HepG2 (cell line): ENCODE measurements at regions not wholly inside any gene's neighbourhood (a gene's known extent, or its start where the extent isn't known, plus 50 kb on each side); places are given as distances from the start of the nearest gene placed in this dataset.

Source experiments
- ATAC-seq: fragments of 200-7000 bp; cut with Tn5 transposase; 3 replicates; pipeline ENCODE4 v1.9.1; 2020; ENCODE audit warnings: mild to moderate bottlenecking, moderate library complexity
- BruUV-seq: library from RNA; stranded (reverse); fragments of 400-500 nt; replicated peaks from 2 replicates; lab custom pipeline; 2021; lab: Mats Ljungman, UMichigan
- CTCF ChIA-PET: fragments of 300-600 bp; formaldehyde crosslinking; extraction: SDS; loops from one replicate; lab custom pipeline; 2021; ENCODE audit warnings: low total read pairs, inconsistent platforms, low intra/inter-chr PET ratio; lab: Yijun Ruan, JAX
- POLR2A ChIA-PET: fragments of 350-600 bp; sonication (Branson Sonifier 250); formaldehyde crosslinking; loops from one replicate; lab custom pipeline; 2020; ENCODE audit warnings: antibody characterized with exemption, inconsistent platforms; lab: Yijun Ruan, JAX
- DNase-seq: peaks from one replicate; pipeline ENCODE4 v3.0.0-alpha.2; 2015; ENCODE audit warnings: low spot score
- FAIRE-seq: peaks from 3 replicates; lab custom pipeline; 2011; peaks lifted over from hg19 to GRCh38; lab: Jason Lieb, UNC
- H2AFZ ChIP-seq: one replicate; pipeline ENCODE4 v1.6.1; 2011; ENCODE audit warnings: low read length, inconsistent platforms
- H3K27ac ChIP-seq: fragments of 300-600 bp; 3 replicates; pipeline ENCODE4 v1.8.0; 2011; ENCODE audit warnings: mixed run types, mild to moderate bottlenecking, mixed read lengths, low read length, inconsistent platforms; ENCODE audit not compliant: insufficient read depth; ENCODE audit errors: extremely low read length
- H3K27me3 ChIP-seq, 2 experiments: fragments of 200-600 bp in 1 of 2; 2 replicates in 1 of 2; 3 replicates in 1 of 2; pipeline versions ENCODE4 v1.6.0 to v1.8.0; 2011; ENCODE audit warnings: low read length in 2 of 2, mild to moderate bottlenecking in 2 of 2, moderate library complexity in 2 of 2, inconsistent platforms in 1 of 2; ENCODE audit not compliant: insufficient read depth in 2 of 2, control insufficient read depth in 1 of 2
- H3K36me3 ChIP-seq, 2 experiments: fragments of 200-600 bp in 1 of 2; replicated peaks in 1 of 2; 2 replicates in 1 of 2; 3 replicates in 1 of 2; pipeline versions ENCODE4 v1.5.1 to v1.8.0; 2011; ENCODE audit warnings: low read length in 2 of 2, inconsistent platforms in 1 of 2; ENCODE audit not compliant: insufficient read depth in 2 of 2, control insufficient read depth in 1 of 2
- H3K4me1 ChIP-seq: 2 replicates; pipeline ENCODE4 v1.5.1; 2012; ENCODE audit warnings: low read length, inconsistent platforms; ENCODE audit not compliant: insufficient read depth
- H3K4me2 ChIP-seq: 2 replicates; pipeline ENCODE4 v1.6.0; 2011; ENCODE audit warnings: low read depth, low read length, inconsistent platforms
- H3K4me3 ChIP-seq, 3 experiments: fragments of 200-600 bp in 1 of 3; sonication (generic), shearing (Covaris generic) in 1 of 3; replicated peaks in 1 of 3; 2 replicates each; pipeline ENCODE4 v1.5.1; 2011 to 2016; ENCODE audit warnings: low read length in 3 of 3, inconsistent platforms in 2 of 3, low read depth in 2 of 3, mild to moderate bottlenecking in 2 of 3, control low read depth in 1 of 3, mixed read lengths in 1 of 3; ENCODE audit not compliant: insufficient read depth in 1 of 3
- H3K79me2 ChIP-seq: one replicate; pipeline ENCODE4 v1.6.1; 2011; ENCODE audit warnings: low read length, inconsistent platforms; ENCODE audit not compliant: insufficient read depth
- H3K9ac ChIP-seq: 2 replicates; pipeline ENCODE4 v1.6.0; 2011; ENCODE audit warnings: mild to moderate bottlenecking, low read depth, low read length, inconsistent platforms; ENCODE audit not compliant: insufficient read depth
- H3K9me3 ChIP-seq: 2 replicates; pipeline ENCODE4 v1.5.1; 2012; ENCODE audit warnings: mild to moderate bottlenecking, low read length
- H4K20me1 ChIP-seq: 2 replicates; pipeline ENCODE4 v1.6.0; 2011; ENCODE audit warnings: inconsistent platforms, mild to moderate bottlenecking, low read length, moderate library complexity; ENCODE audit not compliant: insufficient read depth
- BCL6 ChIP-seq: IDR thresholded peaks from 2 replicates; pipeline ENCODE4 v1.6.1; 2016; ENCODE audit warnings: missing genetic modification reagents, missing compliant biosample characterization
- ONECUT2 ChIP-seq: sonication (generic); formaldehyde crosslinking; IDR thresholded peaks from 2 replicates; pipeline ENCODE4 v1.4.0; 2020; ENCODE audit warnings: missing genetic modification reagents
- PHB2 ChIP-seq: fragments of 450-650 bp; IDR thresholded peaks from 2 replicates; pipeline ENCODE4 v1.6.1; 2018; ENCODE audit not compliant: partially characterized antibody
- SPEN ChIP-seq: sonication (generic); formaldehyde crosslinking; IDR thresholded peaks from 2 replicates; pipeline ENCODE4 v1.5.1; 2020; ENCODE audit warnings: low read depth, mild to moderate bottlenecking, missing genetic modification reagents
- TMF1 ChIP-seq: sonication (generic); formaldehyde crosslinking; IDR thresholded peaks from 2 replicates; pipeline ENCODE4 v1.8.1; 2022; ENCODE audit warnings: low read depth, missing genetic modification reagents
- TSC22D2 ChIP-seq: sonication (generic); formaldehyde crosslinking; IDR thresholded peaks from 2 replicates; pipeline ENCODE4 v1.5.1; 2020; ENCODE audit warnings: missing genetic modification reagents, mild to moderate bottlenecking, borderline replicate concordance
- ZSCAN12 ChIP-seq: sonication (generic); formaldehyde crosslinking; IDR thresholded peaks from 2 replicates; pipeline ENCODE4 v1.9.0; 2021; ENCODE audit warnings: mild to moderate bottlenecking, missing genetic modification reagents
- in situ Hi-C: cut with HindIII; loops from 2 replicates; pipeline ENCODE4 v1.10.0; 2017; ENCODE audit warnings: low pct_unique_long_range_greater_than_20kb; ENCODE audit not compliant: extremely low pct_ligation_motif_present
- intact Hi-C: fragments of 100-400 bp; cut with micrococcal nuclease; formaldehyde crosslinking; loops from one replicate; pipeline ENCODE4 v1.10.0; 2022; ENCODE audit not compliant: unreplicated experiment
- TF ChIP-seq, protein P1 (sequence below): sonication (generic); formaldehyde crosslinking; IDR thresholded peaks from 2 replicates; pipeline ENCODE4 v1.4.0; 2020; ENCODE audit warnings: mild to moderate bottlenecking, missing genetic modification reagents, borderline replicate concordance
- TF ChIP-seq, protein P2 (sequence below): IDR thresholded peaks from 2 replicates; pipeline ENCODE4 v1.6.1; 2016; ENCODE audit warnings: missing compliant biosample characterization, missing genetic modification reagents, borderline replicate concordance

DNA sequence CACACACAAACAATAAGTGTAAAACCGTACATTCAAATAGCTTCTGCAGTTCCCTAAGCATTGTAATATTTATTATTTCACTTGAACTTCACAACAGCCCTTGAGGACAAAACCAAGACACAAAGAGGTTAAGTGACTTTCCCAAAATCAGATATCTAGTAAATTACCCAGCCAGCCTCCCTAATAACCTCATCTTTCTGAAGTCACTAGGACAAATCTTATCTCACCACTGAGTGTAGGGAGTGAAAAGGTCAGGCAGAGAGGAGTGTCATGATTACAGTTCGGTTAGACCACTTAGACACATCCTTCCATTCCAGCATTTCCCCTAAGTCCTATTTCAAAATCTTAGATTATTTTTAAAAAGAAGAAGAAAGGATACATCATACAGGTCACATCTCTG is 377.3 kb upstream of the NFIA start (continued):
- TF ChIP-seq, protein P1, sequence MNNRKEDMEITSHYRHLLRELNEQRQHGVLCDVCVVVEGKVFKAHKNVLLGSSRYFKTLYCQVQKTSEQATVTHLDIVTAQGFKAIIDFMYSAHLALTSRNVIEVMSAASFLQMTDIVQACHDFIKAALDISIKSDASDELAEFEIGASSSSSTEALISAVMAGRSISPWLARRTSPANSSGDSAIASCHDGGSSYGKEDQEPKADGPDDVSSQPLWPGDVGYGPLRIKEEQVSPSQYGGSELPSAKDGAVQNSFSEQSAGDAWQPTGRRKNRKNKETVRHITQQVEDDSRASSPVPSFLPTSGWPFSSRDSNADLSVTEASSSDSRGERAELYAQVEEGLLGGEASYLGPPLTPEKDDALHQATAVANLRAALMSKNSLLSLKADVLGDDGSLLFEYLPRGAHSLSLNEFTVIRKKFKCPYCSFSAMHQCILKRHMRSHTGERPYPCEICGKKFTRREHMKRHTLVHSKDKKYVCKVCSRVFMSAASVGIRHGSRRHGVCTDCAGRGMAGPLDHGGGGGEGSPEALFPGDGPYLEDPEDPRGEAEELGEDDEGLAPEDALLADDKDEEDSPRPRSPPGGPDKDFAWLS (CRISPR knock-in tag) = no peak
- TF ChIP-seq, protein P2, sequence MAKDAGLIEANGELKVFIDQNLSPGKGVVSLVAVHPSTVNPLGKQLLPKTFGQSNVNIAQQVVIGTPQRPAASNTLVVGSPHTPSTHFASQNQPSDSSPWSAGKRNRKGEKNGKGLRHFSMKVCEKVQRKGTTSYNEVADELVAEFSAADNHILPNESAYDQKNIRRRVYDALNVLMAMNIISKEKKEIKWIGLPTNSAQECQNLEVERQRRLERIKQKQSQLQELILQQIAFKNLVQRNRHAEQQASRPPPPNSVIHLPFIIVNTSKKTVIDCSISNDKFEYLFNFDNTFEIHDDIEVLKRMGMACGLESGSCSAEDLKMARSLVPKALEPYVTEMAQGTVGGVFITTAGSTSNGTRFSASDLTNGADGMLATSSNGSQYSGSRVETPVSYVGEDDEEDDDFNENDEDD (CRISPR knock-in tag) = no peak
- TF ChIP-seq BCL6 = no peak
- no peak for TF ChIP-seq TSC22D2 (CRISPR knock-in tag)

DNA sequence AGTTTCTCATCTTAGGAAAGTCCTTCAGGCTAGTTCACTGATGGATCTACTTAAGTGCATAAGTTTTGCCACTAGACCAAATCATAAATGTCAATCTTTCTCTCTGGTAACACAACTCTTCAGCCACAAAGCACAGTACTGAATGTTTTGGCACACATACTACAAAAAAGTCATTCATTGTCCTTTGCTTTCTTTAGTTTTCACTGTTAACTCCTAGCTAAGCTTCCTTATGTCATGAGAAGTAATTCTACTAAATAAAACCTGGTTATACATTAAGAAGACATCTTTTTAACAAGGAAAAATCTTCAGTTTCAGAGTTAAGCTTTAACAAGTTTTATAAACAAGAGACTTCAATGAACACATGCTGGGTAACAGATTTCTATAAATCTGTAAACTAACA is 379.2 kb upstream of the NFIA start:
- Histone ChIP-seq H3K4me3 (no peak overlapping the region), H2AFZ (no peak overlapping the region), H3K9ac (no peak overlapping the region), H3K27me3 (no peaks in the 10 kb centered on the region), H3K36me3 (no peaks in the 10 kb centered on the region), H3K4me2 (no peak overlapping the region), H4K20me1 (no peaks in the 10 kb centered on the region)
- no TSS peak for BruUV-seq
- intact Hi-C loops = no loop called here
- CTCF ChIA-PET = no interaction called here
- in situ Hi-C loops = no loop called here
- DNase-seq (no peak), ATAC-seq (no peak)
- POLR2A ChIA-PET = no interaction called here
- no peak for TF ChIP-seq TMF1 (CRISPR knock-in tag)
- no peak for TF ChIP-seq SPEN (CRISPR knock-in tag)
- TF ChIP-seq ONECUT2 (CRISPR knock-in tag) = no peak
- TF ChIP-seq ZSCAN12 (CRISPR knock-in tag) = no peak
- no peak for TF ChIP-seq PHB2
- TF ChIP-seq, all 625 proteins: peak for 0
- Histone ChIP-seq H3K4me1 (no peaks in the 10 kb centered on the region), H3K9me3 (no peaks in the 10 kb centered on the region), H3K27ac (no peak overlapping the region), H3K79me2 (no peaks in the 10 kb centered on the region)
- FAIRE-seq = no peak
